ENCODE measurements at regions not wholly inside any gene's neighbourhood (a gene's known extent, or its start where the extent isn't known, plus 50 kb on each side); places are given as distances from the start of the nearest gene placed in this dataset.

DNA sequence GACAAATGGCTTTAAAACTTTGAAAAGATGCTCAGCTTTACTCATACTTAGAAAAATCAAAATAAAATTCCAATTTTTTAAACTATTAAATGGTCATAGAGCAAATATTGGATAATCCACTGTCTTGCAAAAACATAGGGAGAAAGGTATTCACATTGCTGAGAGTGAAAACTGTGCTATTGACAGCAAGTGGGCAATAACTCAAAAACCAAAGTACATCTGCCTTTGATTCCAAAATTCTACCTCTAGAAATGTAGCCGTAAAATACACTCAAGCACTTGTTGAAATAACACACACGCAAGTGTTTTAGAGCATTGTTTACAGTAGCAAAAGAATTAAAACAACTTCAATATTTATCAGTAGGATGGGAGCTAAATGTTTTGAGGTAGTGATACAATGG, 210.6 kb upstream of the HS3ST3A1 start:
- peaks cover 0 to 6% (median 0%) of the 10 kb centered on the region in 11 donors for H3K9me3 ChIP-seq
- no peak for ATAC-seq
- no peak overlapping the region for H3K4me3 ChIP-seq
- intact Hi-C loops (cut with DNase I), result no loop called here
- TF ChIP-seq, protein P1, sequence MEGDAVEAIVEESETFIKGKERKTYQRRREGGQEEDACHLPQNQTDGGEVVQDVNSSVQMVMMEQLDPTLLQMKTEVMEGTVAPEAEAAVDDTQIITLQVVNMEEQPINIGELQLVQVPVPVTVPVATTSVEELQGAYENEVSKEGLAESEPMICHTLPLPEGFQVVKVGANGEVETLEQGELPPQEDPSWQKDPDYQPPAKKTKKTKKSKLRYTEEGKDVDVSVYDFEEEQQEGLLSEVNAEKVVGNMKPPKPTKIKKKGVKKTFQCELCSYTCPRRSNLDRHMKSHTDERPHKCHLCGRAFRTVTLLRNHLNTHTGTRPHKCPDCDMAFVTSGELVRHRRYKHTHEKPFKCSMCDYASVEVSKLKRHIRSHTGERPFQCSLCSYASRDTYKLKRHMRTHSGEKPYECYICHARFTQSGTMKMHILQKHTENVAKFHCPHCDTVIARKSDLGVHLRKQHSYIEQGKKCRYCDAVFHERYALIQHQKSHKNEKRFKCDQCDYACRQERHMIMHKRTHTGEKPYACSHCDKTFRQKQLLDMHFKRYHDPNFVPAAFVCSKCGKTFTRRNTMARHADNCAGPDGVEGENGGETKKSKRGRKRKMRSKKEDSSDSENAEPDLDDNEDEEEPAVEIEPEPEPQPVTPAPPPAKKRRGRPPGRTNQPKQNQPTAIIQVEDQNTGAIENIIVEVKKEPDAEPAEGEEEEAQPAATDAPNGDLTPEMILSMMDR (IDR thresholded peaks at IDR 0.05), result no peak
- 62 to 78% methylated on average over 2 of the region's 2 CpGs for WGBS, 2 donors
- DNase-seq, result no peak
- no peaks in the 10 kb centered on the region for H3K4me1 ChIP-seq
- H3K27me3 ChIP-seq, result no peaks in the 10 kb centered on the region
- no peak overlapping the region for H3K27ac ChIP-seq
- no peaks in the 10 kb centered on the region for H3K36me3 ChIP-seq

DNA sequence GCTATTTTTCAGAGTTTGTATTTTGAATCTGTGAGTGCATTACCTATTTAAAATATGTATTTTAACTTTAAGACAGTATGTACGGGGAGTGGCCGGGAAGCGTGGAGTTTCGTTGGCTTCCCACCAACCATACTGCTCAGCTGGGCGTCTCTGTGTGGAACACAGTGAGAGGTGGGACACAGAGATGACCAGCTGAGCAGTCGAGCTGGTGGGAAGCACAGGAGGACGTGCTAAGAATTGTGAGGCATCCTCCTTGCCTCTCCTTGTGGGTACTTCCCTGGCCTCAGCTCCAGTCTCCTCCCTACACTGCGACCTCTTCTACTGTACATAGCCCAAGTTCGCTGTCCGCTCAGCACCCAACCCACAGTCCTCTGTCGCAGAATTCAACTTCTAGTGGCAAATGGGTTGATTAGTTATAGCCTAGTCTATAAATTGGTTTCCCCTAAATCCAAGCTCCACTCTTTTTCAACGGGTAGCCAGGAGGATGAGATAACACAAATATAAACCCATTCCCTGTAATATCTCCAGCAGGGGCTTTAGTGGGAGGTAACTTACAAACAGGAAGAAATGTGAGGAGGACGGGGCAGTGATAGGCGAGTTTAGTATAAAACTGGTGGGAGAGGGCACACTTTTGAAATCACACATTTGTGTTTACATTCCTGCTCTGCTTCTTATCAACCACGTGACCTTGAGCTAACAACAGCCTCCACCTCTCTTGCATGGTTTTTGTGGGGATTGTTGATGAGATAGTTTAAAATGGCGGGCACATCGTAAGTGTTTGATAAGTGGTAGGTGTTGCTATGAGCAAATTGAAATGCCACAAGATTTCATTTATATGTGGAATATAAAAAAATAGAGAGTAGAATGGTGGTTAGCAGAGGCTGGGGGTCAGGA, 211.9 kb upstream of the HS3ST3A1 start:
- intact Hi-C loops (cut with DNase I), result no loop called here
- Histone ChIP-seq H3K4me1 (no peaks in the 10 kb centered on the region), H3K4me3 (no peak overlapping the region), H3K27ac (no peak overlapping the region), H3K36me3 (no peaks in the 10 kb centered on the region), H3K9me3 (peaks cover 0 to 6% (median 0%) of the 10 kb centered on the region in 11 donors), H3K27me3 (no peaks in the 10 kb centered on the region)
- 58 to 59% methylated on average over 17 of the region's 17 CpGs for WGBS, 2 donors
- TF ChIP-seq, protein P1 (IDR thresholded peaks at IDR 0.05), result no peak
- no peak for ATAC-seq
- DNase-seq, result no peak

DNA sequence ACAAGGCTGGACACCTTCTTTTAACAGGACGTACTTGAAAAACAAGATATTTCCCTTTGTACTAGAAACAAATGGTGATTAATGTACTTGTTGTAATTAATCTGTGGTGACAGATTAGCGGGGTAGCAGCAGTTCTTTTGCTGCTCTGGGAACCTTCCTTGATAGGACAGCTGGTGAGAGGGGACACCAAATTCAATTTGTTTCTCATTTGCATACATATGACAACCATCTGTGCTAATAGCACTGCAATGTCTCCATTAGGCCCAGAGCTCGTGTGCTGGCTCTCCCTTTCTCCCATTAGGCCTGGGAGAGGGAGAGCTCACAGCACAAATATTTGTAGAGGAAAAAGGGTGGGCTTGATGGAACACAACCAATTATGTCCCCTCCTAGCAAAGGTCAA, 221.0 kb upstream of the HS3ST3A1 start:
- Histone ChIP-seq H3K27me3 (no peaks in the 10 kb centered on the region), H3K36me3 (no peaks in the 10 kb centered on the region), H3K4me3 (no peak overlapping the region), H3K4me1 (no peaks in the 10 kb centered on the region), H3K9me3 (peaks cover 0 to 11% (median 3%) of the 10 kb centered on the region in 11 donors), H3K27ac (no peak overlapping the region)
- intact Hi-C loops (cut with DNase I), result no loop called here
- no peak for ATAC-seq
- DNase-seq, result no peak
- TF ChIP-seq, protein P1 (IDR thresholded peaks at IDR 0.05), result no peak
- WGBS, 2 donors, result 56 to 74% methylated on average over 3 of the region's 3 CpGs

DNA sequence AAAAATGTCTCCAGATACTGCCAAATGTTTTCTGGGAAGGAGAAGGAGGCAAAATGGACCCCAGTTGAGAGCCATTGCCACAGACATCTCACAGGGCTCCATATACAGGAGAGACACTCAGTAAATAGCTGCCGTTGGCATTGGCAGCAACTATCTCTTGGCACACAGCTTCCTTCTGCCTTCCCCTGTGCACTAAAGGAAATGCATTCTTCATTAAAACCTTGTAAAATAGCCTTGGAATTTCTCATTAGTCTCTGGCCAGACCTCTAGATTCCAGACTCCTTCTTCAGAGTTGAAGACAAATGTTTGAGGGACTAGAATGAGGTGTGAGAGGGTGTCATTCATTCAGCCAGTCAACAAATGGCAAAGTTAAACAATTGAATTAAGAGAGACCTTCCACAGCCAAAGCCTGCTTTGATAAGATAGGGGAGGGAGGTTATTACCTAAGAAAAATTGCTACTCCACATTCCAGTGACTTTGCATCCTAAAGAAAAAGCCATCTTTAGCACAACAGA, 223.9 kb upstream of the HS3ST3A1 start:
- Histone ChIP-seq H3K27me3 (no peaks in the 10 kb centered on the region), H3K27ac (no peak overlapping the region), H3K4me1 (no peaks in the 10 kb centered on the region), H3K9me3 (peaks cover 0 to 11% (median 3%) of the 10 kb centered on the region in 11 donors), H3K4me3 (no peak overlapping the region), H3K36me3 (no peaks in the 10 kb centered on the region)
- TF ChIP-seq, protein P1 (IDR thresholded peaks at IDR 0.05), result no peak
- ATAC-seq, result no peak
- 17 to 28% methylated on average over 1 of the region's 1 CpG for WGBS, 2 donors
- DNase-seq, result no peak
- intact Hi-C loops (cut with DNase I), result no loop called here
